ENCODE measurements at regions not wholly inside any gene's neighbourhood (a gene's known extent, or its start where the extent isn't known, plus 50 kb on each side); places are given as distances from the start of the nearest gene placed in this dataset.

DNA sequence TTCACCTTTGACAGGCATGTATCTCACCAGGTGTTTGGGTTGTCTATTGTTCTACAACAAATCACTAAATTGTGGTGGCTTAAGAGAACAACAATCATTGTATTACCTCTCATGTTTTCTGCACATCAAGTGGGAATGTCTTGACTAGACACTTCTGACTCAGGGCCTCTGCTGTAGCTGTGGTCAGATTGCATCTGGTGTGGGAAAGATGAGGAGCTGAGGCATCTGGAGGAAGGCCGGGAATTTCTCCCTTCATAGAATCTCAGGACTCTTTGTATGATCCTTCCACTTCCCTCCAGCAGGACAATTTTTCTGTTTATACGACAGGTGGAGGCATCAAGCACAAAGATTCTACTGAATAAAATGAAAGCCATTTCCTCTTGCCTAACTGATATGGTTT is 511.8 kb upstream of the NBEA start:
- H3K4me3 ChIP-seq (ENCODE audit: low read length): no peak overlapping the region
- peak; percentile 83 for DNase-seq (ENCODE audit: low read depth)
- TF ChIP-seq, protein P1, sequence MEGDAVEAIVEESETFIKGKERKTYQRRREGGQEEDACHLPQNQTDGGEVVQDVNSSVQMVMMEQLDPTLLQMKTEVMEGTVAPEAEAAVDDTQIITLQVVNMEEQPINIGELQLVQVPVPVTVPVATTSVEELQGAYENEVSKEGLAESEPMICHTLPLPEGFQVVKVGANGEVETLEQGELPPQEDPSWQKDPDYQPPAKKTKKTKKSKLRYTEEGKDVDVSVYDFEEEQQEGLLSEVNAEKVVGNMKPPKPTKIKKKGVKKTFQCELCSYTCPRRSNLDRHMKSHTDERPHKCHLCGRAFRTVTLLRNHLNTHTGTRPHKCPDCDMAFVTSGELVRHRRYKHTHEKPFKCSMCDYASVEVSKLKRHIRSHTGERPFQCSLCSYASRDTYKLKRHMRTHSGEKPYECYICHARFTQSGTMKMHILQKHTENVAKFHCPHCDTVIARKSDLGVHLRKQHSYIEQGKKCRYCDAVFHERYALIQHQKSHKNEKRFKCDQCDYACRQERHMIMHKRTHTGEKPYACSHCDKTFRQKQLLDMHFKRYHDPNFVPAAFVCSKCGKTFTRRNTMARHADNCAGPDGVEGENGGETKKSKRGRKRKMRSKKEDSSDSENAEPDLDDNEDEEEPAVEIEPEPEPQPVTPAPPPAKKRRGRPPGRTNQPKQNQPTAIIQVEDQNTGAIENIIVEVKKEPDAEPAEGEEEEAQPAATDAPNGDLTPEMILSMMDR (conservative IDR thresholded peaks at IDR 0.05; ENCODE audit: low read length): no peak

DNA sequence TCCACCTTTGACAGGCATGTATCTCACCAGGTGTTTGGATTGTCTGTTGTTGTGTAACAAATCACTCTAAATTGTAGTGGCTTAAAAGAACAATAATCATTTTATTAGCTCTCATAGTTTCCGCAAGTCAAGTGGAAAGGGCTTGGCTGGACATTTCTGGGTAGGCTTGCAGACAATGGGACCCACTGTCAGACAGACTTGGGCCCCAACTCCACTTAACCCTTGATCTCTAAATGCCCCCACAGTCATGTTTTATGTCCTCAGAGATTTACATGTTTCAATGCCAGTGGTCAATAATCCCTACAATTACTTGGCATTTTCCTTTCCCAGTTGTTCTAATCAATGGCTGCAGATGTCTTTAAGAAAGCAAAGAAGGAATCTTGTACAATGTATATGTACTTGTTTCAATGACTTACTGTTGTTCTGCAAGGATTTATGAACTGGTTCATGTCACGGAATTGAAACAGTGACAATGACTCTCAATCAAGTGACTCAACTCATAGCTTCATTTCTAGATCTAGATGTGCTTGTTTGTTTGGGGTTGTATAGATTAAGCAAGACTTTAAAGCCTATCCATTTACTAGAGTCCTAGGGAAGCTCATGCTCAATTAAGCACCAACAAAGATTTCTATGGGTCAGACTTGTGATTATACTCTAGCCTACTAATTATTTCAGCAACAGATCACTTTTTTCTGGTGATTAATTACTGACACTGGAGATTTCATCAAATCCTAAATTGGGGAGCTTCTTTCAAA is 510.1 kb upstream of the NBEA start:
- H3K4me3 ChIP-seq (ENCODE audit: low read length): no peak overlapping the region
- no peak for DNase-seq (ENCODE audit: low read depth)
- TF ChIP-seq, protein P1 (conservative IDR thresholded peaks at IDR 0.05; ENCODE audit: low read length): no peak

DNA sequence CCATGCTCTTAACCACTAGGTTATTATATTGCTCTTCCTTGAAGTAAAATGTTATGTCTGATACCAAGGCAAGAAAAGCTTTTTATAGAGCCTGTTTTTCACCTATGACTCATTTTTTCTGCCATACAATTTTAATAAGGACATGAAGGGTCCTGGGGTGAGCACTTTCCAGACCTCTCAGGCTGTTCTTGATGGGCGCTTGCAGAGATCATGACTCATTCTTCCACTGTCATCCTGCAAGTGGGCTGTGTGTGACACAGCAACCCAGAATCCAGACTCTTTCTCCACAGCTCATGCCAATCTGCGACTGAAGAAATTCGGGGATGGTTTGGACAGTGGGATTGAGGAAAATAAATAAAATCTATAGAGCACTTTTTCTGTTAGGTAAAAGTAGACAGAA is 506.7 kb upstream of the NBEA start:
- DNase-seq (ENCODE audit: low read depth): peak; percentile 70
- H3K4me3 ChIP-seq (ENCODE audit: low read length): no peak overlapping the region
- TF ChIP-seq, protein P1 (conservative IDR thresholded peaks at IDR 0.05; ENCODE audit: low read length): no peak

DNA sequence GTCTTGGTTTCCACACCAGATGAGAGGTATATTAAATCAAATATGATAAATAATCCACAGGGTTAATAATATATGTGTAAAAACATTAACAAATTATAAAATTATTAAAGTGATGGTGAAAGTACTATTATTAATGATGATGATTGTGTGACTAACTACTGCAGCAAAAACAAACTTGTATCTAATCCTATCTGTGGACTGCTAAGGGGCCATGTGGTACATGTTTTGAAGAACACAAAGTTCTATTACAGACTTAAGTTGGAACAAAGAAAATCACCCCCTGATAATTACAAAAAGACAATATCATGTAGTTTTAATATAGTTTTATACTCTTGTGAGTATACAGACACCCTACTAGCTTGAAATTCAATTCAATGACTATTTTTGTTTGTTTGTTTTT is 504.2 kb upstream of the NBEA start:
- DNase-seq (ENCODE audit: low read depth): no peak
- TF ChIP-seq, protein P1 (conservative IDR thresholded peaks at IDR 0.05; ENCODE audit: low read length): no peak
- H3K4me3 ChIP-seq (ENCODE audit: low read length): no peak overlapping the region

DNA sequence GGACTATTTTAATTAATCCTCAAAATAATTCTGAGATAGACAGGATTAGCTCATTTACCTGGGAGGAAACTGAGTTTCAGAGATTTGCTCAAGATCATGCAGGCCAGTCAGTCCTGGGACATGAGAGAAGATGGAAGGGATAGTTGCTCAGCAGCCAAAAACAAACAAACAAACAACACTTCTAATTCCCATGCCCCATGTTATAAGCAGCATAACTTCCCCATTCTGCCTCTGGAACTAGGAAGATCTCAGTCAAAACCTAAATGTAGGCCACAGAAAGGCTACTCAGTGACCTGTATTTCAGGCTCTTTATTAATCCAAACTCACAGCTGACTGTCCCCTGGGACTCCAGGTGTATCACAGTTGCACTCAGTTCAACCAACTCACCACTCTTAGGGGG is 489.2 kb upstream of the NBEA start:
- no peak overlapping the region for H3K4me3 ChIP-seq (ENCODE audit: low read length)
- DNase-seq (ENCODE audit: low read depth): no peak
- TF ChIP-seq, protein P1 (conservative IDR thresholded peaks at IDR 0.05; ENCODE audit: low read length): no peak

DNA sequence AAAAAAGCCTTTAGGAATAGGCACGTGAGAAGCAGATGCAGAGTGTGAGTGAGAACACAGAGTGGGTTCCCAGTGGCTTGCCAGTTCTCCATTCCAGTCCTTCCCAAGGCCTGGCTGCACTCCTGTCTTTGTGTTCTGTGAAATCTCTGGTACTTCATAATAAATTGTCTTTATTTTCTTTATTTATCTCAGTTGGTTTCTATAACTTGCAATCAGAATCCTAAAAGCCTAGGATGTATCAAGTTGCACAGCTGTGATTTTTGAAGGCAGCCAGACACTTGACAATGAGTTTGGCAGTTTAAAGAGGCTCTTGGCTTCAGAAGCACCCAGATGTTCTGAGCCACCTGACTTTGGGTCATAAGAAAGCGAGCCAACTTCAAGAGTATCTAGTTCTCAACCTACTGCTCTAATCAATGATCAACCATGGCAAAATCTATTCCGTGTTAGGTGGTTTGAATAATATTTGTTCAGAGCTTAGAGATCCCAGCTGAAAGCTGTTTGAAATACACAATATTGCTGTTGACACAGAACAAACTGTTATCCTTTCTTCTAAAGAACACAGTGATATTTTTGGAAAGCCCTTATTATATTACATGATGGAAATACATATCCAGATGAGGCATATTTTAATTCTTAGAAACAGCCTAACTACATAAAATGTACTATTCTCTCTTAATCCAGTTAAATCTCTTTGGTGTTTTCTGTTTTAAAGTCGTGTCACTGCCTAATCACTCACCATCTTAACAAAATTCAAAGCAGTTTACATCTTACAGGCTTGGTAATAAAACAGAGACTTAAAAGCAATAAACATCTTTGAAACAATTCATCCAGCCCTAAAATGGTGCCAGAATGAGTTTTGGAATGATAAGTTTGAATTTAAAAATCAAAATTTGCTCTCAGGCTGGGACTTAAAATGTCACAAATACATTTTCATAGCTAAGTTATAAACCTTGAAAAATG is 483.0 kb upstream of the NBEA start:
- no peak overlapping the region for H3K4me3 ChIP-seq (ENCODE audit: low read length)
- peak; percentile 4 for DNase-seq (ENCODE audit: low read depth)
- TF ChIP-seq, protein P1 (conservative IDR thresholded peaks at IDR 0.05; ENCODE audit: low read length): no peak

All from AG10803 (cell line).